OCI-LY7 (cell line): ENCODE measurements at regions not wholly inside any gene's neighbourhood (a gene's known extent, or its start where the extent isn't known, plus 50 kb on each side); places are given as distances from the start of the nearest gene placed in this dataset.

Source experiments
- BruUV-seq: library from RNA; stranded (reverse); fragments of 400-500 nt; replicated peaks from 2 replicates; lab custom pipeline; 2021; lab: Mats Ljungman, UMichigan
- CTCF ChIA-PET: fragments of 300-600 bp; sonication (Branson Sonifier 250); formaldehyde crosslinking; loops from one replicate; lab custom pipeline; 2022; ENCODE audit warnings: antibody characterized with exemption; ENCODE audit not compliant: unreplicated experiment; lab: Charles Lee
- POLR2A ChIA-PET: fragments of 300-600 bp; sonication (Branson Sonifier 250); formaldehyde crosslinking; loops from one replicate; lab custom pipeline; 2022; ENCODE audit warnings: antibody characterized with exemption; lab: Charles Lee
- DNase-seq: peaks from one replicate; pipeline ENCODE4 v3.0.0-alpha.2; 2015; ENCODE audit warnings: low spot score
- H2AFZ ChIP-seq: fragments of 200-600 bp; sonication (generic), shearing (Covaris generic); 2 replicates; pipeline ENCODE4 v1.6.1; 2014; ENCODE audit warnings: mild to moderate bottlenecking, antibody characterized with exemption, low read length, moderate library complexity
- H3K27ac ChIP-seq: fragments of 200-600 bp; sonication (generic); 2 replicates; pipeline ENCODE4 v1.5.1; 2014; ENCODE audit warnings: mixed run types, low read depth, mild to moderate bottlenecking, moderate library complexity, low read length, inconsistent platforms; ENCODE audit not compliant: poor library complexity, severe bottlenecking
- H3K36me3 ChIP-seq: fragments of 200-600 bp; sonication (generic); 2 replicates; pipeline ENCODE4 v1.6.1; 2014; ENCODE audit warnings: mild to moderate bottlenecking, antibody characterized with exemption, low read length, moderate library complexity, mixed read lengths; ENCODE audit not compliant: insufficient read depth
- H3K4me1 ChIP-seq: fragments of 200-600 bp; sonication (generic); 2 replicates; pipeline ENCODE4 v1.5.1; 2014; ENCODE audit warnings: mild to moderate bottlenecking, low read length; ENCODE audit not compliant: insufficient read depth, poor library complexity, severe bottlenecking
- H3K4me2 ChIP-seq: fragments of 200-600 bp; sonication (generic); 2 replicates; pipeline ENCODE4 v1.6.1; 2014; ENCODE audit warnings: mild to moderate bottlenecking, low read length
- H3K4me3 ChIP-seq: fragments of 200-600 bp; sonication (generic); 2 replicates; pipeline ENCODE4 v1.5.1; 2014; ENCODE audit warnings: mild to moderate bottlenecking, low read depth, low read length; ENCODE audit not compliant: poor library complexity, severe bottlenecking
- H3K79me2 ChIP-seq: fragments of 200-600 bp; sonication (generic); 2 replicates; pipeline ENCODE4 v1.6.1; 2016; ENCODE audit warnings: low read depth, mild to moderate bottlenecking, low read length, moderate library complexity, mixed read lengths; ENCODE audit not compliant: insufficient read depth
- H3K9me2 ChIP-seq: fragments of 200-600 bp; sonication (generic); 2 replicates; pipeline ENCODE4 v1.6.1; 2016; ENCODE audit warnings: mild to moderate bottlenecking, low read length, mixed read lengths; ENCODE audit not compliant: insufficient read depth
- H3K9me3 ChIP-seq: fragments of 200-600 bp; sonication (generic); 2 replicates; pipeline ENCODE4 v1.6.1; 2014; ENCODE audit warnings: mild to moderate bottlenecking, mixed run types, low read length, mixed read lengths
- H4K20me1 ChIP-seq: fragments of 200-600 bp; sonication (generic); 2 replicates; pipeline ENCODE4 v1.6.1; 2014; ENCODE audit warnings: mild to moderate bottlenecking, antibody characterized with exemption, low read length, moderate library complexity, mixed read lengths; ENCODE audit not compliant: insufficient read depth
- EZH2phosphoT487 ChIP-seq: fragments of 200-600 bp; sonication (generic); IDR thresholded peaks from 2 replicates; pipeline ENCODE4 v1.6.1; 2018; ENCODE audit warnings: low read depth, borderline replicate concordance, mild to moderate bottlenecking, mixed run types, antibody characterized with exemption, low read length, moderate library complexity, mixed read lengths
- intact Hi-C: fragments of 100-400 bp; cut with micrococcal nuclease; formaldehyde crosslinking; loops from one replicate; pipeline ENCODE4 v1.10.0; 2022; ENCODE audit not compliant: unreplicated experiment
- TF ChIP-seq, protein P1 (sequence below): fragments of 200-600 bp; sonication (generic); conservative IDR thresholded peaks from 2 replicates; pipeline ENCODE4 v1.5.1; 2014; ENCODE audit warnings: mild to moderate bottlenecking, antibody characterized with exemption, low read length, moderate library complexity, mixed read lengths

DNA sequence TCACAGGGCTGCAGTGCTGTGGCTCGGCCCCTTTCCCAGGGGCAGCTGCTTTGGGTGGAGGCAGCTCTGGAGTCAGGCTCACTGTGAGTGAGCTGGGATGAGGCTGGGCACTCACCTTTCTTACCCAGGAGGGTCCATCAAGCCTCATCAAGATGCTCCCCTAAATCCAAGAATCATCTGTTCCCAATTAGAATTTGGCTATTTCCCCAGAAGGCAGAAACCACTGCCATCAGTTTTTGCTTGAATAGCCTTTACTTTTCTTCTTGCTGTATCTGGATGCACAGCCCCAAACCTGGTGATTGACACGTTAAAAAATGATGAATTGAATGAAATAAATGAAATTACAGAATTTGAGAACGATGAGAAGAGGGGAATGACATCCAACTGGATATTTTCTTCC lies 74.3 kb upstream of the LYZL1 start:
- Histone ChIP-seq H3K4me1 (no peaks in the 10 kb centered on the region), H2AFZ (no peak overlapping the region), H3K9me2 (no peaks in the 10 kb centered on the region), H3K36me3 (no peaks in the 10 kb centered on the region), H3K27ac (no peak overlapping the region), H4K20me1 (no peaks in the 10 kb centered on the region), H3K4me3 (no peak overlapping the region), H3K79me2 (no peaks in the 10 kb centered on the region), H3K9me3 (no peaks in the 10 kb centered on the region), H3K4me2 (no peak overlapping the region)
- no TSS peak for BruUV-seq
- intact Hi-C loops = no loop called here
- POLR2A ChIA-PET = no interaction called here
- CTCF ChIA-PET = no interaction called here
- no peak for DNase-seq
- TF ChIP-seq, protein P1, sequence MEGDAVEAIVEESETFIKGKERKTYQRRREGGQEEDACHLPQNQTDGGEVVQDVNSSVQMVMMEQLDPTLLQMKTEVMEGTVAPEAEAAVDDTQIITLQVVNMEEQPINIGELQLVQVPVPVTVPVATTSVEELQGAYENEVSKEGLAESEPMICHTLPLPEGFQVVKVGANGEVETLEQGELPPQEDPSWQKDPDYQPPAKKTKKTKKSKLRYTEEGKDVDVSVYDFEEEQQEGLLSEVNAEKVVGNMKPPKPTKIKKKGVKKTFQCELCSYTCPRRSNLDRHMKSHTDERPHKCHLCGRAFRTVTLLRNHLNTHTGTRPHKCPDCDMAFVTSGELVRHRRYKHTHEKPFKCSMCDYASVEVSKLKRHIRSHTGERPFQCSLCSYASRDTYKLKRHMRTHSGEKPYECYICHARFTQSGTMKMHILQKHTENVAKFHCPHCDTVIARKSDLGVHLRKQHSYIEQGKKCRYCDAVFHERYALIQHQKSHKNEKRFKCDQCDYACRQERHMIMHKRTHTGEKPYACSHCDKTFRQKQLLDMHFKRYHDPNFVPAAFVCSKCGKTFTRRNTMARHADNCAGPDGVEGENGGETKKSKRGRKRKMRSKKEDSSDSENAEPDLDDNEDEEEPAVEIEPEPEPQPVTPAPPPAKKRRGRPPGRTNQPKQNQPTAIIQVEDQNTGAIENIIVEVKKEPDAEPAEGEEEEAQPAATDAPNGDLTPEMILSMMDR = no peak
- TF ChIP-seq EZH2phosphoT487 = no peak

DNA sequence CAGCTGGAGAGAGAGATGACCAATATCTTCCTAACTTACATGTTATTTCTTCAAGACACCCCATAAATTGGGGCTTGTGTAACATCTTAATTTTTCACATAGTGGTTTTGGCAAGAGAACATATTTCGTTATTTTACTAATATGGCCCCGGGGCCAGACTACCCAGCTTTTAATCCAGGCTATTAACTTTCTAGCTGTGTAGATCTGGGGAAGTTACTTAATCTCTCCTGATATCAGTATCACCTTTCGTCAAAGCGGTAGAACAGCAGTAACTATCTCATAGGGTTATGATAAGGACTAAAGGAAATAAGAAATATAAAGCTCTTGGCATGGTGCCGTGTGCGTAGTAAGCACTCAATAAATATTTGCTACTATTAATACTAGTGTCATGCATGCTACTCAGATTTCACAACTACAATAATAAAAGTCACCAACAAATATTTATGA lies 71.6 kb upstream of the LYZL1 start:
- H3K4me2 ChIP-seq = no peak overlapping the region
- POLR2A ChIA-PET = interaction anchor here (0.8 kb wide), 1 partner anchor 14 kb away, joined by 3 read pairs; no protein-coding TSS in a partner anchor
- no peaks in the 10 kb centered on the region for H3K36me3 ChIP-seq

DNA sequence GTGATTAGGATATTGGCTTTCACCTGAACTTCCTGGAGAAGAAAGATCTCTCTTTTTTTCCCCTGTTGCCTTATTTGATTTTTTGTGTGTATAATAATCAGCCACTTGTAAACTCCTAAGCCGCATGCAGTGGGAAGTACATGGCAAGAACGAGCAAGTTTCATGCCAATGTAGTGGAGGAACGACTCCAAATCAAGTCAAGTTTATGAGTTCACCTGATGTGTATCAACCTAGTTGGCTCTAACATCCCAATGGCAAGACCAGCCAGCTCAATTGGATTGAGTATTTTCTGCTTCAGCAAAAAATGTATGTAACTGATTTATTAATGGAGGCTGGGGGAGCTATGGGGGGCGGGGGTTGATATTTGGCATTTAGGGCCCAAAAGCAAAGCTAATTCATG lies 65.5 kb upstream of the LYZL1 start:
- Histone ChIP-seq H3K79me2 (no peaks in the 10 kb centered on the region), H2AFZ (no peak overlapping the region), H3K27ac (no peak overlapping the region), H3K36me3 (no peaks in the 10 kb centered on the region), H3K9me2 (no peaks in the 10 kb centered on the region), H3K4me3 (no peak overlapping the region), H3K4me2 (no peak overlapping the region), H3K4me1 (no peaks in the 10 kb centered on the region), H4K20me1 (no peaks in the 10 kb centered on the region), H3K9me3 (no peaks in the 10 kb centered on the region)
- intact Hi-C loops = no loop called here
- CTCF ChIA-PET = interaction anchor here (0.5 kb wide), 1 partner anchor 781 kb away, joined by 3 read pairs; no protein-coding TSS in a partner anchor
- no peak for TF ChIP-seq EZH2phosphoT487
- TF ChIP-seq, protein P1 = no peak
- no TSS peak for BruUV-seq
- no peak for DNase-seq
- POLR2A ChIA-PET = interaction anchor here (0.6 kb wide), 1 partner anchor 325 kb away, joined by 4 read pairs; no protein-coding TSS in a partner anchor

More for the DNA sequence above, 71.6 kb upstream of the LYZL1 start:
- CTCF ChIA-PET = interaction anchor here (0.6 kb wide), 1 partner anchor 402 kb away, joined by 6 read pairs; no protein-coding TSS in a partner anchor
- Histone ChIP-seq H3K4me3 (no peak overlapping the region), H3K9me3 (no peaks in the 10 kb centered on the region), H3K27ac (no peak overlapping the region), H3K79me2 (no peaks in the 10 kb centered on the region), H3K9me2 (no peaks in the 10 kb centered on the region), H2AFZ (no peak overlapping the region), H4K20me1 (no peaks in the 10 kb centered on the region), H3K4me1 (no peaks in the 10 kb centered on the region)
- TF ChIP-seq, protein P1 = no peak
- no peak for TF ChIP-seq EZH2phosphoT487
- no TSS peak for BruUV-seq
- intact Hi-C loops = no loop called here
- DNase-seq = no peak
